NCI-H2196 treated with DMSO at 0.1 percent for 48 hours (cell line): ENCODE measurements at regions not wholly inside any gene's neighbourhood (a gene's known extent, or its start where the extent isn't known, plus 50 kb on each side); places are given as distances from the start of the nearest gene placed in this dataset.
A peak's percentile ranks its signal among the peaks of the same experiment; 100 is the strongest.
"Not testable (repeated sequence)": the region's sequence is repeated elsewhere in the genome, so short reads cannot be mapped to it uniquely, and the experiment has no call there.

Experiments
- DNase-seq: peaks from one replicate; lab custom pipeline; 2025; ENCODE audit not compliant: unreplicated experiment; lab: John Stamatoyannopoulos, UW

GRCh38 chr11:45000918-45001317 is 50.2 kb upstream of the TP53I11 start:
- no peak for DNase-seq

- no peak for DNase-seq
Observed at GRCh38 chr11:45001466-45002165, 50.9 kb upstream of the TP53I11 start.

DNA sequence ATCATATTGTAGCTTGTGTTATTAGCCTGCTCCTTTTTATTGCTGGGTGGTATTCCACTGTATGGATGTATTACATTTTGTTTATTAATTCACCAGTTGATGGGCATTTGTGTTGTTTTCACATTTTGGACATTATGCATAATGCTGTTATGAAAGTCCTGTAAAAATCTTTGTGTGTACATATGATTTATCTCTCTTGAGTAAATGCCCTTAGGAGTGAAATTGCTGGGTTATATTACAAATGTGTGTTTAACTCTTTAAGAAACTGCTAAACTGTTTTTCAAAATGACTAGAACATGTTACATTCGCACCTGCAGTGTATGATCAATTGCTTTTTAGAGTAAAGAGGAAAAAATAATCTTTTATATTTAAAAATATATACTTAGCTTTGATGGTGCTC is 54.4 kb upstream of the TP53I11 start:
- no peak for DNase-seq

DNA sequence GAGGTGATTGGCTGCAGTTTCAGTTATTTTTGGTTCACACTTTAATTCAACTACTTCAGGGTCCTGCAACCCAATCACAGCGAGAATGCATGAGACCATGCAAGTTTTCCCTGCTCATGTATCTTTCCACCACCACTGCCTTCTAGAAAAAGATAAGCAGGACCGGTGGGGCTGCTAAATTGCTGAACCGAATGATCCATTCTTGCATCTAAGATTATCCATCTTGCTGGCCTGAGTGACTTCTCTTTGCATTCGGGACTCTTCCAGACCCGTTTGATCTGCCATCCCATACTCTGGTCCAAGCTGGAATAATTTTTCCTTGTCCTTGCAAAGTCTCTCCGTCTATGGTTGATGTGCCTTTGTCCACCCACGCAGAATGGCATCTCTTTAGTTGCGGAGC is 56.3 kb upstream of the TP53I11 start:
- no peak for DNase-seq

GRCh38 chr11:45015983-45016382 is 65.3 kb upstream of the TP53I11 start:
- DNase-seq: not testable (repeated sequence)

DNA sequence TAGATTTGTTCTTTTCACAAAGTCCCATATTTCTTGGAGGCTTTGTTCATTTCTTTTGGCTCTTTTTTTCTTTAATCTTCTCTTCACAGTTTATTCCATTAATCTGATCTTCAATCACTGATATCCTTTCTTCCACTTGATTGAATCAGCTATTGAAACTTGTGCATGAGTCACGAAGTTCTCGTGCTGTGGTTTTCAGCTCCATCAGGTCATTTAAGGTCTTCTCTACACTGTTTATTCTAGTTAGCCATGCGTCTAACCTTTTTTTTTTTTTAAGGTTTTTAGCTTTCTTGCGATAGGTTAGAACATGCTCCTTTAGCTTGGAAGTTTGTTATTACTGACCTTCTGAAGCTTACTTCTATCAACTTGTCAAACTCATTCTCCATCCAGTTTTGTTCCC is 65.8 kb upstream of the TP53I11 start:
- DNase-seq: not testable (repeated sequence)

- DNase-seq: no peak
Observed at GRCh38 chr11:45017329-45017728, 66.6 kb upstream of the TP53I11 start.

- DNase-seq: no peak
Observed at GRCh38 chr11:45021001-45021400, 70.3 kb upstream of the TP53I11 start.

DNA sequence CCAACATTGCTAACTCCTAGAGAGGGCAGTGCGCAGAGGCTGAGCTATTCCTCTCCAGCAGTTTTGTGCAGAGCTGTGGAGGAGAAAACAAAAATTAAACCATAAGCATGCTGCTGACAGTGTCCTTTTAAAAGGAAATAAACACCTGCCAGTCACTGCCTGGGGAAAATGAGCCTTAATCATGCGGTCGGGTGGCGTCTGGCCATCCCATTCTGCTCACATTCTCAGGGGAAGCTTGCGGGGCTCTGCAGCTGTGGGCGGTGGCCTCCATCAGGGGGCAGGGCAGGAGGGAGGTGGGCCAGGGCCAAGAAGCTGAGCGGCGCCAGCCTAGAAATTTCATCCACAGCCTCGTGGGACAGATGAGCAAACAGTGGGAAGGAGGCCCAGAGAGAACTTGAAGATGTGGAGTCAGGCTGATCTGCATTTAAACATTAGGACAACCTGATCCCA is 71.0 kb upstream of the TP53I11 start:
- DNase-seq: no peak

GRCh38 chr11:45022294-45023064 is 71.8 kb upstream of the TP53I11 start:
- no peak for DNase-seq

DNA sequence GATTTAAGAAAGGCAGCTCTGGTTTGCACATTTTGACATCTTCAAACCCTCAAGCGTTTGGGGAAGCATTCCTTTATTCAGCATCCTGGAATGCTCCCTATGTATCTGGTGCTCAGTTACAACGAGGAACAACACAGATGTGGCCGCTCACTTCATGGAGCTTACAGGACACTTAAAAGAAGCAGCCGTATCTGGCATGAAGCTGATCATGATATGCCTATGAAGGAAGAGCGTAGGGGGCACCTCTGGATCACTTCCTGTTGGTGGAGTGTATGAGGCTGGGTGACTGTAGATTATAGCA is 72.3 kb upstream of the TP53I11 start:
- no peak for DNase-seq

DNA sequence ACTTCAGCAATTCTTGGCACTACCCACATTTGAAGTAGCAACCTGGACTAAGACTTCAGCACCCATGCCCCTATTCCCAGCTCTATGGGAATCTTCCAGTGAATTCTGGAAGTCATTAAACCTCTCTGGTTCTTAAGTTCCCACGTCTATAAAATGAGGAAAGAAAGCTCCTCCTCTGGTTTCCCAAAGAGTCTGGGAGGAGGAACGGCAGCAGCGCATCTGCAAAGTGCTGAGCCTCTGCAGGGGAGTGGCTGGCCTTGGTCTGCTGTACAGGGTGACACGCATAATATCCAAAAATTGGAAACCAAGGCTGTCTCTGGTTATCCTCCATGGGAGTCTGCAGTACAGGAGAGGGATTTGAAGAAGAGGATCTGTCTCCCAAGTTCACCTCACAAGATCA is 73.6 kb upstream of the TP53I11 start:
- DNase-seq: no peak

DNA sequence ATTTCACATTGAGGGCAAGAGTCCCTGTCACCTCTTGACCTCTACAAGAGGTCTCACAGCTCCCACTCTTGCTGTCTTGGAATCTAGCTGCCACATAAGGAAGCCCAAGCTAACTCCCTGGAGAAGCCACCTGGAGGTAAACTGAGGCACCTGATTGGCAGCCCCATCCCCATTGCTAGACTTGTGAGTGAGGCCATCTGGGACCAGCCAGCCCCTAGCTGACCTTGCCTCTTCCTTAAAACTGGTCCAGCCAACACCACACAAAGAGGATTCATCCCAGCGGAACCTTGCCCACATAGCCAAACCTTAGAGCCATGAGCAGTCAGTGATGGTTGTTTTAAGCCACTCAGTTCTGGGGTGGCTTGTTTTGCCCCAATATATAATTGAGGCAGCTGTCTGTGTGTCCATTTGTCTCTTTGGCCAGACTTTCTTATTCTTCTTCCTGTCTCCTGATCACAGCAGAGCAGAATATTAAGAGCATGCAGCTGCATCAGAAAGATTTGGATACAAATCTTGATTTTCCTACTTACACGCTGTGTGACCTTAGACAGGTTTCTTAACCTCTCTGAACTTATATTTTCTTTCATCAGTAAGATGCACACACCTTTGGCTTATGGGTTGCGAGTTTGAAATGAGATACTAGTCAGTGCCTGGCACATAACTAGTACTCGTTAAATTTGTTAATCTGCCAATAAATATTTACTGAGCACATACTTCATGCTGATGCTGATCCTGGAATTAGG is 74.3 kb upstream of the TP53I11 start:
- no peak for DNase-seq

GRCh38 chr11:45025716-45026492 is 75.2 kb upstream of the TP53I11 start:
- peak; percentile 67 for DNase-seq

DNA sequence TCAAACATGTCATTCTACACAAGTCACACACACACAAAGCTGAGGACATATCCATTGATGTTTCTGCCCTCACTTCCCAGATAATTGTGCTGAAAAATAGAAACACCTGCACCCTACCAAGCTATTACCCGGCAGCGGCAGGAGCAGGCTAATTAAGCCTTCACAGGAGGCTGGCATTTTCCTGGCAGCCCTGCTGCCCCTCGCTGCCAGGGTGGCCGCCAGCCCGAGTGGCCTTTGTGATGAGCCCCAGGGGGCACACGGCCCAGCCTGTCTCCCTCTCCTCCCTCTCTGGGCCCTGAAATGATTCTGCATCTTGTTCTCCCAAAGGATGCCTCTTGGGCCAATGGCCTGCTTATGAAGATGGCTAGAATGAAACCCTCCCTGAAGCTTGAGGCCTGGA is 76.2 kb upstream of the TP53I11 start:
- DNase-seq: no peak

- DNase-seq: no peak
Observed at GRCh38 chr11:45027312-45027711, 76.6 kb upstream of the TP53I11 start.

- no peak for DNase-seq
Observed at GRCh38 chr11:45028911-45029682, 78.4 kb upstream of the TP53I11 start.

- DNase-seq: no peak
Observed at GRCh38 chr11:45030778-45031177, 80.1 kb upstream of the TP53I11 start.

DNA sequence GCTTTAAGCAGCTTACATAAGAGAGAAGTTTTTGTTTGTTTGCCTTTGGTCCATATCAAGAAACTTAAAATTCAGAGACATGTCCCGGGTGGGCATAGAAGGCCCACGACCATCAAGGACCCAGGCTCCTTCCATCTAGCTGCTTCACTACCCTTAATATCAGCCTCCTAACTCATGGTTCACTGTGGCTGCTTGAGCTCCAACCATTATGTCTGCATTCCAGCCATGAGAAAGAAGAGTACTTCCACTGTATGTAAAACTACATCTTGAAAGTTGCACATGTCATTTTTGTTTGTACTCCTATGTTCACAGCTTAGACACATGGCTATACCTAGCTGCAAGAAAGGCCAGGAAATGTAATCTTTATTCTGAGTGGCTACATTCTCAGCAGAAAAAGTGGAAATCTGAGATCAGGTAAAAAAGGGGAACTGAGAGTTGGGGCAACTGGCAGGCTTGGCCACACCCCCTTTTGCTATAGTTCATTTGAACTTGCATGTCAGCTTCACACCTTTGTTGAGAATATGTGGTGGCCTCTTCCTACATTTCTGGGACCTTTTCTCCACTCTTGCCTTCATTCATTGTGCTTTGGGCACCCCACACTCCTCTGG is 81.3 kb upstream of the TP53I11 start:
- no peak for DNase-seq

- DNase-seq: no peak
Observed at GRCh38 chr11:45035413-45035812, 84.7 kb upstream of the TP53I11 start.
